Activated CD4-positive, CD25-positive, alpha-beta regulatory T cell treated with anti-CD3 and anti-CD28 coated beads, Interleukin-2, amount 50 U/mL, for 72 hours (primary cell): ENCODE measurements at regions not wholly inside any gene's neighbourhood (a gene's known extent, or its start where the extent isn't known, plus 50 kb on each side); places are given as distances from the start of the nearest gene placed in this dataset.

ENCODE experiments used
- DNase-seq: peaks from one replicate; pipeline ENCODE4 v3.0.0; 2021

GRCh38 chr22:27492566-27493201 lies 308.9 kb downstream of the MN1 start:
- DNase-seq = no peak

GRCh38 chr22:27493796-27494195 lies 307.8 kb downstream of the MN1 start:
- no peak for DNase-seq

- no peak for DNase-seq
Measured at GRCh38 chr22:27494785-27495184, 306.8 kb downstream of the MN1 start.

GRCh38 chr22:27495325-27495724 lies 306.2 kb downstream of the MN1 start:
- no peak for DNase-seq

- no peak for DNase-seq
Measured at GRCh38 chr22:27499121-27499520, 302.4 kb downstream of the MN1 start.

- DNase-seq = no peak
Measured at GRCh38 chr22:27501191-27501936, 300.2 kb downstream of the MN1 start.

GRCh38 chr22:27502327-27502726 lies 299.2 kb downstream of the MN1 start:
- DNase-seq = no peak

- no peak for DNase-seq
Measured at GRCh38 chr22:27504360-27505253, 296.9 kb downstream of the MN1 start.

GRCh38 chr22:27507111-27507611 lies 294.4 kb downstream of the MN1 start:
- DNase-seq = no peak

- DNase-seq = no peak
Measured at GRCh38 chr22:27507935-27508526, 293.5 kb downstream of the MN1 start.

GRCh38 chr22:27509132-27509920 lies 292.2 kb downstream of the MN1 start:
- DNase-seq = no peak

- DNase-seq = no peak
Measured at GRCh38 chr22:27510024-27510423, 291.5 kb downstream of the MN1 start.

GRCh38 chr22:27512283-27512761 lies 289.2 kb downstream of the MN1 start:
- DNase-seq = no peak

GRCh38 chr22:27513021-27513420 lies 288.5 kb downstream of the MN1 start:
- DNase-seq = no peak

GRCh38 chr22:27514601-27515523 lies 286.7 kb downstream of the MN1 start:
- DNase-seq = no peak

GRCh38 chr22:27517361-27518155 lies 284.0 kb downstream of the MN1 start:
- no peak for DNase-seq

- DNase-seq = no peak
Measured at GRCh38 chr22:27518531-27519340, 282.8 kb downstream of the MN1 start.

- no peak for DNase-seq
Measured at GRCh38 chr22:27523711-27524110, 277.8 kb downstream of the MN1 start.

GRCh38 chr22:27525711-27526110 lies 275.8 kb downstream of the MN1 start:
- DNase-seq = no peak
